H1 (cell line): ENCODE measurements at regions not wholly inside any gene's neighbourhood (a gene's known extent, or its start where the extent isn't known, plus 50 kb on each side); places are given as distances from the start of the nearest gene placed in this dataset.

ENCODE experiments used
- CTCF ChIA-PET: fragments of 300-600 bp; sonication (Branson Sonifier 250); formaldehyde crosslinking; loops from one replicate; lab custom pipeline; 2021; ENCODE audit not compliant: partially characterized antibody; lab: Charles Lee
- POLR2A ChIA-PET: fragments of 300-600 bp; sonication (Branson Sonifier 250); formaldehyde crosslinking; loops from one replicate; lab custom pipeline; 2021; ENCODE audit warnings: inconsistent platforms; ENCODE audit not compliant: partially characterized antibody; lab: Charles Lee
- DNase-seq, 2 experiments: peaks; one replicate each; pipeline versions ENCODE4 v3.0.0 to v3.0.0-alpha.2; 2010 to 2022; ENCODE audit warnings: low spot score in 2 of 2, low read depth in 1 of 2, mixed read lengths in 1 of 2
- FAIRE-seq: peaks from 2 replicates; lab custom pipeline; 2011; peaks lifted over from hg19 to GRCh38; lab: Jason Lieb, UNC
- H2AFZ ChIP-seq: 2 replicates; pipeline ENCODE4 v1.8.1; 2012; ENCODE audit warnings: low read length, inconsistent platforms
- H2AK5ac ChIP-seq: 2 replicates; pipeline ENCODE4 v1.6.1; 2013; ENCODE audit warnings: low read depth, low read length
- H2BK120ac ChIP-seq: replicated peaks from 2 replicates; pipeline ENCODE3; 2013; ENCODE audit warnings: low read depth, low read length, inconsistent platforms
- H2BK12ac ChIP-seq: 2 replicates; pipeline ENCODE4 v1.6.1; 2013; ENCODE audit warnings: low read depth, low read length
- H2BK15ac ChIP-seq: 2 replicates; pipeline ENCODE4 v1.6.1; 2013; ENCODE audit warnings: low read length
- H2BK20ac ChIP-seq: 2 replicates; pipeline ENCODE4 v1.6.1; 2013; ENCODE audit warnings: low read length
- H2BK5ac ChIP-seq: 2 replicates; pipeline ENCODE4 v1.6.1; 2013; ENCODE audit warnings: low read depth, low read length
- H3K14ac ChIP-seq: 2 replicates; pipeline ENCODE4 v1.6.1; 2013; ENCODE audit warnings: inconsistent platforms; ENCODE audit not compliant: insufficient read length
- H3K18ac ChIP-seq: 2 replicates; pipeline ENCODE4 v1.6.1; 2013; ENCODE audit warnings: low read length; ENCODE audit errors: extremely low read depth
- H3K23ac ChIP-seq: 2 replicates; pipeline ENCODE4 v1.6.1; 2013; ENCODE audit warnings: inconsistent platforms; ENCODE audit not compliant: insufficient read length
- H3K23me2 ChIP-seq: 2 replicates; pipeline ENCODE4 v1.6.1; 2013; ENCODE audit warnings: low read depth, low read length
- H3K27ac ChIP-seq: 2 replicates; pipeline ENCODE4 v1.6.1; 2011; ENCODE audit warnings: low read depth, low read length, inconsistent platforms
- H3K27me3 ChIP-seq, 4 experiments: replicated peaks in 1 of 4; 1 replicate in 1 of 4; 2 replicates in 3 of 4; pipeline versions ENCODE4 v1.6.1 to v1.8.1; 2011 to 2013; ENCODE audit warnings: low read length in 3 of 4, mild to moderate bottlenecking in 3 of 4, inconsistent platforms in 2 of 4, mixed read lengths in 2 of 4, moderate library complexity in 1 of 4; ENCODE audit not compliant: control insufficient read depth in 3 of 4, insufficient read depth in 3 of 4; ENCODE audit errors: extremely low read depth in 1 of 4
- H3K36me3 ChIP-seq, 4 experiments: 2 replicates each; pipeline versions ENCODE4 v1.6.1 to v1.8.1; 2011 to 2013; ENCODE audit warnings: mild to moderate bottlenecking in 4 of 4, low read length in 3 of 4, moderate library complexity in 2 of 4, control low read depth in 1 of 4, inconsistent platforms in 1 of 4; ENCODE audit not compliant: insufficient read depth in 4 of 4, control insufficient read depth in 2 of 4
- H3K4ac ChIP-seq: replicated peaks from 2 replicates; pipeline ENCODE3; 2013; ENCODE audit warnings: low read length, low read depth, mixed read lengths, inconsistent platforms; ENCODE audit not compliant: insufficient read length
- H3K4me1 ChIP-seq, 4 experiments: replicated peaks in 1 of 4; 1 replicate in 1 of 4; 2 replicates in 3 of 4; pipeline versions ENCODE4 v1.6.1 to v1.8.1; 2011 to 2013; ENCODE audit warnings: low read length in 3 of 4, inconsistent platforms in 2 of 4, mixed read lengths in 1 of 4; ENCODE audit not compliant: insufficient read depth in 4 of 4, control insufficient read depth in 3 of 4
- H3K4me2 ChIP-seq, 2 experiments: 2 replicates each; pipeline versions ENCODE4 v1.6.1 to v1.8.1; 2011 to 2013; ENCODE audit warnings: low read depth in 2 of 2, low read length in 2 of 2, control low read depth in 1 of 2, inconsistent platforms in 1 of 2, mild to moderate bottlenecking in 1 of 2; ENCODE audit not compliant: insufficient read depth in 1 of 2
- H3K4me3 ChIP-seq, 4 experiments: fragments of 200-600, 300-600 bp in 1 of 4; sonication (generic), shearing (Covaris generic), sonication (Bioruptor Twin) in 1 of 4; 2 replicates each; pipeline versions ENCODE4 v1.5.1 to v1.8.1; 2011 to 2016; ENCODE audit warnings: low read length in 4 of 4, low read depth in 3 of 4, control low read depth in 2 of 4, inconsistent platforms in 2 of 4, mild to moderate bottlenecking in 2 of 4, mixed read lengths in 1 of 4, moderate library complexity in 1 of 4; ENCODE audit not compliant: insufficient read depth in 2 of 4; ENCODE audit errors: extremely low read depth in 1 of 4
- H3K56ac ChIP-seq: replicated peaks from 2 replicates; pipeline ENCODE3; 2013; ENCODE audit warnings: low read depth, mild to moderate bottlenecking, mixed read lengths, low read length, inconsistent platforms; ENCODE audit not compliant: insufficient read length
- H3K79me1 ChIP-seq: 2 replicates; pipeline ENCODE4 v1.6.1; 2013; ENCODE audit warnings: low read depth, low read length, control low read depth
- H3K79me2 ChIP-seq, 2 experiments: 2 replicates each; pipeline versions ENCODE4 v1.6.1 to v1.8.1; 2012 to 2013; ENCODE audit warnings: low read length in 2 of 2, mild to moderate bottlenecking in 2 of 2, inconsistent platforms in 1 of 2; ENCODE audit not compliant: insufficient read depth in 2 of 2, control insufficient read depth in 1 of 2
- H3K9ac ChIP-seq, 4 experiments: replicated peaks in 1 of 4; 1 replicate in 1 of 4; 2 replicates in 3 of 4; pipeline versions ENCODE4 v1.6.1 to v1.8.1; 2011 to 2013; ENCODE audit warnings: low read depth in 3 of 4, low read length in 3 of 4, control low read depth in 2 of 4, mild to moderate bottlenecking in 2 of 4, moderate library complexity in 2 of 4, inconsistent platforms in 1 of 4; ENCODE audit errors: extremely low read depth in 1 of 4
- H3K9me3 ChIP-seq, 2 experiments: 2 replicates each; pipeline versions ENCODE4 v1.6.1 to v1.8.1; 2012 to 2013; ENCODE audit warnings: mild to moderate bottlenecking in 2 of 2, moderate library complexity in 2 of 2, control low read depth in 1 of 2, inconsistent platforms in 1 of 2, low read depth in 1 of 2, low read length in 1 of 2, mixed read lengths in 1 of 2; ENCODE audit not compliant: insufficient read depth in 2 of 2
- H4K20me1 ChIP-seq, 2 experiments: replicated peaks in 1 of 2; 2 replicates each; pipeline versions ENCODE3 to v1.8.1; 2011 to 2013; ENCODE audit warnings: inconsistent platforms in 2 of 2, low read length in 2 of 2, mild to moderate bottlenecking in 1 of 2; ENCODE audit not compliant: insufficient read depth in 2 of 2, control insufficient read depth in 1 of 2
- H4K5ac ChIP-seq: 2 replicates; pipeline ENCODE4 v1.6.1; 2013; ENCODE audit warnings: low read length, low read depth, mixed read lengths, inconsistent platforms; ENCODE audit not compliant: insufficient read length
- H4K8ac ChIP-seq: 2 replicates; pipeline ENCODE4 v1.8.0; 2013; ENCODE audit warnings: mild to moderate bottlenecking, moderate library complexity, low read length, inconsistent platforms; ENCODE audit not compliant: insufficient read depth; ENCODE audit errors: extremely low read depth
- H4K91ac ChIP-seq: replicated peaks from 2 replicates; pipeline ENCODE3; 2013; ENCODE audit warnings: low read length, mixed read lengths, inconsistent platforms; ENCODE audit not compliant: insufficient read length
- ASH2L ChIP-seq: fragments of 200-600, 300-600 bp; sonication (generic); IDR thresholded peaks from one replicate; pipeline ENCODE4 v1.7.1; 2017; ENCODE audit warnings: low read length
- CBX5 ChIP-seq: fragments of 300-800, 300-1000 bp; sonication (generic); IDR thresholded peaks from 2 replicates; pipeline ENCODE4 v1.7.1; 2016; ENCODE audit warnings: antibody characterized with exemption, low read length, low read depth
- EGR1 ChIP-seq: IDR thresholded peaks from 2 replicates; pipeline ENCODE4 v1.6.1; 2011; ENCODE audit warnings: low read depth, low read length, borderline replicate concordance
- HDAC6 ChIP-seq: IDR thresholded peaks from one replicate; pipeline ENCODE4 v1.7.1; 2012; ENCODE audit warnings: low read depth, mild to moderate bottlenecking, inconsistent platforms, low read length, moderate library complexity
- NRF1 ChIP-seq: IDR thresholded peaks from 2 replicates; pipeline ENCODE4 v1.6.1; 2011; ENCODE audit warnings: mild to moderate bottlenecking, low read depth, low read length, improper control_type of control experiment
- RFX5 ChIP-seq: IDR thresholded peaks from 2 replicates; pipeline ENCODE4 v1.6.1; 2011; ENCODE audit warnings: low read depth, low read length, improper control_type of control experiment, borderline replicate concordance
- SAP30 ChIP-seq: fragments of 300-600 bp; sonication (generic); IDR thresholded peaks from 2 replicates; pipeline ENCODE4 v1.7.1; 2012; ENCODE audit warnings: low read length, moderate library complexity, mild to moderate bottlenecking, inconsistent platforms; ENCODE audit not compliant: insufficient read depth, insufficient replicate concordance
- SP1 ChIP-seq: IDR thresholded peaks from 2 replicates; pipeline ENCODE4 v1.6.1; 2011; ENCODE audit warnings: low read depth, low read length
- SP4 ChIP-seq: IDR thresholded peaks from 2 replicates; pipeline ENCODE4 v1.6.1; 2012; ENCODE audit warnings: low read length, inconsistent platforms
- SUZ12 ChIP-seq: fragments of 200-600 bp; sonication (generic); IDR thresholded peaks from 2 replicates; pipeline ENCODE4 v1.6.1; 2012; ENCODE audit warnings: mild to moderate bottlenecking, inconsistent platforms, low read length, moderate library complexity, mixed read lengths
- TCF12 ChIP-seq: IDR thresholded peaks from 2 replicates; pipeline ENCODE4 v1.6.1; 2011; ENCODE audit warnings: low read depth, mild to moderate bottlenecking, low read length
- YY1 ChIP-seq: IDR thresholded peaks from 2 replicates; pipeline ENCODE4 v1.6.1; 2011; ENCODE audit warnings: low read depth, mild to moderate bottlenecking, low read length
- WGBS, 2 experiments: shearing (Covaris generic) in 1 of 2; methylation state at CpG; one replicate each; pipeline versions ENCODE4 v1.1.6 to v1.1.7; 2013 to 2015; ENCODE audit warnings: low lambda C conversion rate in 2 of 2, mixed read lengths in 2 of 2, inconsistent platforms in 1 of 2, low coverage in 1 of 2, missing lambda C conversion rate in 1 of 2; ENCODE audit not compliant: insufficient replicate concordance in 2 of 2, insufficient coverage in 1 of 2, insufficient read length in 1 of 2; ENCODE audit errors: extremely low coverage in 1 of 2, missing lambda C conversion rate in 1 of 2; 5-methylcytosine and 5-hydroxymethylcytosine counted together

- H3K27ac ChIP-seq, result no peak overlapping the region
- no peak overlapping the region for H3K4me3 ChIP-seq
- no peaks in the 10 kb centered on the region for H3K23me2 ChIP-seq
- ChIA-PET POLR2A (no interaction called here), CTCF (interaction anchor here (0.8 to 2.5 kb wide), 4 partner anchors 9 to 85 kb away, joined by 3 to 9 read pairs (median 6); no protein-coding TSS in a partner anchor)
- H2BK15ac ChIP-seq, result no peak overlapping the region
- H3K9me3 ChIP-seq, result peaks cover 0 to 2% of the 10 kb centered on the region in 2 experiments; a peak in 1 of 4 replicates
- TF ChIP-seq CBX5 (no peak), EGR1 (no peak), RFX5 (no peak), ASH2L (no peak), YY1 (no peak), NRF1 (no peak), SAP30 (no peak), TCF12 (no peak), SP1 (no peak), SP4 (no peak), SUZ12 (no peak), HDAC6 (no peak)
- no peak overlapping the region for H2BK120ac ChIP-seq
- H2BK12ac ChIP-seq, result no peak overlapping the region
- H3K4me2 ChIP-seq, result no peak overlapping the region
- no peaks in the 10 kb centered on the region for H3K4me1 ChIP-seq
- H4K5ac ChIP-seq, result no peak overlapping the region
- 83% methylated on average over 1 of the region's 1 CpG; no CpG with 5 or more reads in 1 of the 2 experiments for WGBS, 2 experiments
- H2BK20ac ChIP-seq, result no peak overlapping the region
- H2BK5ac ChIP-seq, result no peak overlapping the region
- no peak for DNase-seq
- no peak overlapping the region for H3K18ac ChIP-seq
- H3K4ac ChIP-seq, result no peak overlapping the region
- H3K79me1 ChIP-seq, result no peaks in the 10 kb centered on the region
- FAIRE-seq, result no peak
- no peak overlapping the region for H3K14ac ChIP-seq
- no peaks in the 10 kb centered on the region for H3K36me3 ChIP-seq
- no peaks in the 10 kb centered on the region for H4K20me1 ChIP-seq
- no peak overlapping the region for H3K23ac ChIP-seq
- no peak overlapping the region for H4K8ac ChIP-seq
- H2AK5ac ChIP-seq, result no peak overlapping the region
- no peak overlapping the region for H3K56ac ChIP-seq
- no peak overlapping the region for H2AFZ ChIP-seq
- H3K9ac ChIP-seq, result no peak overlapping the region
- no peaks in the 10 kb centered on the region for H3K27me3 ChIP-seq
- no peaks in the 10 kb centered on the region for H3K79me2 ChIP-seq
- H4K91ac ChIP-seq, result no peak overlapping the region
These were observed 194.5 kb upstream of the STK17B start for GRCh38 chr2:196365923-196366322.
